Mesenchymal stem cell (in vitro differentiated cells and primary cell): ENCODE measurements at regions not wholly inside any gene's neighbourhood (a gene's known extent, or its start where the extent isn't known, plus 50 kb on each side); places are given as distances from the start of the nearest gene placed in this dataset.

Experiments used
- DNase-seq: peaks from one replicate; pipeline ENCODE4 v3.0.0-alpha.2; 2013
- H2AFZ ChIP-seq: one replicate; pipeline ENCODE4 v1.6.1; 2013; ENCODE audit warnings: low read depth, mild to moderate bottlenecking, control low read depth, inconsistent platforms, low read length, moderate library complexity
- H2AK5ac ChIP-seq: 2 replicates; pipeline ENCODE4 v1.6.1; 2013; ENCODE audit warnings: low read length, moderate library complexity, mild to moderate bottlenecking, inconsistent platforms; ENCODE audit not compliant: severe bottlenecking
- H2BK120ac ChIP-seq: one replicate; pipeline ENCODE4 v1.6.1; 2013; ENCODE audit warnings: low read depth, mild to moderate bottlenecking, inconsistent platforms, low read length, moderate library complexity
- H2BK12ac ChIP-seq, 2 experiments: one replicate each; pipeline ENCODE4 v1.6.1; 2013; ENCODE audit warnings: inconsistent platforms in 2 of 2, low read length in 2 of 2, mild to moderate bottlenecking in 2 of 2, moderate library complexity in 2 of 2, control low read depth in 1 of 2
- H2BK15ac ChIP-seq: one replicate; pipeline ENCODE4 v1.6.1; 2013; ENCODE audit warnings: mild to moderate bottlenecking, low read depth, inconsistent platforms; ENCODE audit not compliant: poor library complexity, severe bottlenecking
- H2BK5ac ChIP-seq: 2 replicates; pipeline ENCODE4 v1.6.1; 2013; ENCODE audit warnings: low read depth, mild to moderate bottlenecking, low read length, control low read depth, inconsistent platforms; ENCODE audit not compliant: poor library complexity, severe bottlenecking
- H3K14ac ChIP-seq, 2 experiments: one replicate each; pipeline ENCODE4 v1.6.1; 2013; ENCODE audit warnings: inconsistent platforms in 2 of 2, low read length in 2 of 2, control low read depth in 1 of 2, mild to moderate bottlenecking in 1 of 2, moderate library complexity in 1 of 2
- H3K18ac ChIP-seq, 2 experiments: one replicate each; pipeline ENCODE4 v1.6.1; 2013; ENCODE audit warnings: inconsistent platforms in 2 of 2, low read length in 2 of 2, control low read depth in 1 of 2, low read depth in 1 of 2, mild to moderate bottlenecking in 1 of 2
- H3K23ac ChIP-seq, 2 experiments: one replicate each; pipeline ENCODE4 v1.6.1; 2013; ENCODE audit warnings: inconsistent platforms in 2 of 2, low read length in 2 of 2, mild to moderate bottlenecking in 2 of 2, moderate library complexity in 2 of 2, control low read depth in 1 of 2
- H3K27ac ChIP-seq: 2 replicates; pipeline ENCODE4 v1.5.1; 2013; ENCODE audit warnings: mild to moderate bottlenecking, moderate library complexity, low read length, control low read depth, inconsistent platforms; ENCODE audit not compliant: poor library complexity, severe bottlenecking
- H3K27me3 ChIP-seq, 2 experiments: 2 replicates each; pipeline versions ENCODE4 v1.6.1 to v1.7.0; 2013; ENCODE audit warnings: low read length in 2 of 2, mild to moderate bottlenecking in 2 of 2, moderate library complexity in 2 of 2, control low read depth in 1 of 2, inconsistent platforms in 1 of 2; ENCODE audit not compliant: control insufficient read depth in 1 of 2, insufficient read depth in 1 of 2
- H3K36me3 ChIP-seq, 2 experiments: 2 replicates each; pipeline versions ENCODE4 v1.6.1 to v1.7.0; 2013; ENCODE audit warnings: low read length in 2 of 2, control low read depth in 1 of 2, inconsistent platforms in 1 of 2, low read depth in 1 of 2, mild to moderate bottlenecking in 1 of 2; ENCODE audit not compliant: insufficient read depth in 2 of 2, control insufficient read depth in 1 of 2
- H3K4ac ChIP-seq, 2 experiments: one replicate each; pipeline ENCODE4 v1.6.1; 2013; ENCODE audit warnings: inconsistent platforms in 2 of 2, low read length in 2 of 2, mild to moderate bottlenecking in 2 of 2, moderate library complexity in 2 of 2, control low read depth in 1 of 2, low read depth in 1 of 2
- H3K4me1 ChIP-seq: 2 replicates; pipeline ENCODE4 v1.6.1; 2013; ENCODE audit warnings: low read depth, low read length, control low read depth; ENCODE audit not compliant: control insufficient read depth, insufficient read depth
- H3K4me2 ChIP-seq: 2 replicates; pipeline ENCODE4 v1.6.1; 2013; ENCODE audit warnings: low read length, mild to moderate bottlenecking, inconsistent platforms; ENCODE audit not compliant: poor library complexity, severe bottlenecking
- H3K4me3 ChIP-seq, 2 experiments: 2 replicates each; pipeline versions ENCODE4 v1.5.1 to v1.7.0; 2013; ENCODE audit warnings: low read length in 2 of 2, mild to moderate bottlenecking in 2 of 2, control low read depth in 1 of 2, low read depth in 1 of 2; ENCODE audit not compliant: insufficient read depth in 1 of 2
- H3K79me1 ChIP-seq: replicated peaks from 2 replicates; pipeline ENCODE4 v1.6.1; 2013; ENCODE audit warnings: mild to moderate bottlenecking, control low read depth, low read length, inconsistent platforms; ENCODE audit not compliant: poor library complexity, severe bottlenecking
- H3K9ac ChIP-seq: 2 replicates; pipeline ENCODE4 v1.7.0; 2013; ENCODE audit warnings: mild to moderate bottlenecking, low read length, moderate library complexity
- H3K9me3 ChIP-seq: 2 replicates; pipeline ENCODE4 v1.7.0; 2013; ENCODE audit warnings: mild to moderate bottlenecking, low read length; ENCODE audit not compliant: control insufficient read depth
- H4K8ac ChIP-seq: one replicate; pipeline ENCODE4 v1.6.1; 2013; ENCODE audit warnings: inconsistent platforms, mild to moderate bottlenecking, low read length, moderate library complexity
- H4K91ac ChIP-seq: one replicate; pipeline ENCODE4 v1.6.1; 2013; ENCODE audit warnings: mild to moderate bottlenecking, low read length, inconsistent platforms
- WGBS: methylation state at CpG from one replicate; pipeline ENCODE4 v1.1.7; 2013; ENCODE audit warnings: mixed read lengths; 5-methylcytosine and 5-hydroxymethylcytosine counted together

DNA sequence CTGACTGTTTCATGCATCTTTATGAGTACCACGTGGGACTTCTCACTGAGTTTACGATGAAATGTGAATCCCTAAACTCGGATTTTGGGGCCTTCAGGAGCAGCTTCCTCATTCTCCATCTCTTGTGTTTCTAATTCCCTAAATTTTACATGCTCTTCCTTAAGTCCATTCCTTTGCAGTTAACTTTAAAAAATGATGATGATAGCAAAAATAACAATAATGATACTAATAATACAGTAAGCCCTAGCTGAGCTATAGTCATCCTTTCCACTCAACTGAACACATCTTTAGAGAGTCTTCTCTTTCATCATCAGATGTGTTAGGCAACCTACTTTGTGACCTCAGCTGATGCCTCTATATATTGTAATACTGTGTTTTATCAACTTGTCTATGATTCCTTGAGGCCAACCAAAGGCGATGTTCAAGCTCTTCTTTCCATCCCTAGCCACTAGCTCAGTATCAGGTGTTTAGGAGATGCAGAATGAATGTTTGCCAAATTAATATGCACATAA lies 1196.4 kb downstream of the VRK1 start:
- no peak overlapping the region for H3K4ac ChIP-seq
- no peak overlapping the region for H2AK5ac ChIP-seq
- no peak overlapping the region for H3K4me2 ChIP-seq
- no peak for DNase-seq
- no peak overlapping the region for H3K27ac ChIP-seq
- no peaks in the 10 kb centered on the region for H3K27me3 ChIP-seq
- H3K4me1 ChIP-seq: no peaks in the 10 kb centered on the region
- H3K14ac ChIP-seq: no peak overlapping the region
- no peak overlapping the region for H3K9ac ChIP-seq
- no peak overlapping the region for H3K18ac ChIP-seq
- no peak overlapping the region for H3K4me3 ChIP-seq
- no peak overlapping the region for H2AFZ ChIP-seq
- WGBS: 57% methylated on average over 3 of the region's 4 CpGs
- no peaks in the 10 kb centered on the region for H3K9me3 ChIP-seq
- no peak overlapping the region for H2BK12ac ChIP-seq
- H2BK120ac ChIP-seq: no peak overlapping the region
- H3K23ac ChIP-seq: no peak overlapping the region
- no peaks in the 10 kb centered on the region for H3K79me1 ChIP-seq
- H2BK15ac ChIP-seq: no peak overlapping the region
- no peak overlapping the region for H4K91ac ChIP-seq
- H4K8ac ChIP-seq: no peak overlapping the region
- no peak overlapping the region for H2BK5ac ChIP-seq
- no peaks in the 10 kb centered on the region for H3K36me3 ChIP-seq

DNA sequence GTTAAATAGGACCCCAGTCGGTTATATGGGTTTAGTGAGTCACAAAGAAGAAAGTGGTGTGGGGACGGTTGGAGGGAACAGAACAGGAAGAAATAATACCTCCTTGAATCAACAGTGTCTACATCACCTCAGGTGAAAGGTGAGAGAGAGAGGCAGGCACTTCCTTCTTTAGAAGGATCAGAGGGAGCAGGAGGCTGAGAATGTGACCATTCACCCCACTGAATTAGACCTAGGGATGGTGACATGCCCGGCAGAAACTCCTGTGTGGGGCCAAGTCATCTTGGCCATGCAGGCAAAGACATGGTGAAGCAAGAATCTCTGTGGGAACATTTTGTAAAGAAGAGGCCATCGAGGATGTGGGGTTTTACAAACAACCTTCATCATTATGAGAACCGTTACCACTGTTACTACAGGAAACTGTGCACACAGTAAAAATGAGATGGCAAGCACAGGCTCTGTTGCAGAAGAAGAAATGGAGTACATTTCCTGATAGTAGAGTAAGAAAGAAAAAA lies 1196.9 kb downstream of the VRK1 start:
- no peaks in the 10 kb centered on the region for H3K36me3 ChIP-seq
- H3K23ac ChIP-seq: no peak overlapping the region
- H3K18ac ChIP-seq: no peak overlapping the region
- no peak overlapping the region for H2BK15ac ChIP-seq
- no peaks in the 10 kb centered on the region for H3K79me1 ChIP-seq
- no peak overlapping the region for H3K4ac ChIP-seq
- H4K91ac ChIP-seq: no peak overlapping the region
- no peak overlapping the region for H2AFZ ChIP-seq
- WGBS: 78% methylated on average over 4 of the region's 5 CpGs
- H3K4me3 ChIP-seq: no peak overlapping the region
- no peak overlapping the region for H3K9ac ChIP-seq
- H3K4me1 ChIP-seq: no peaks in the 10 kb centered on the region
- H3K27me3 ChIP-seq: no peaks in the 10 kb centered on the region
- no peak overlapping the region for H3K27ac ChIP-seq
- no peak overlapping the region for H2BK12ac ChIP-seq
- DNase-seq: no peak
- H2BK5ac ChIP-seq: no peak overlapping the region
- no peak overlapping the region for H4K8ac ChIP-seq
- H2AK5ac ChIP-seq: no peak overlapping the region
- no peak overlapping the region for H3K14ac ChIP-seq
- H3K4me2 ChIP-seq: no peak overlapping the region
- no peak overlapping the region for H2BK120ac ChIP-seq
- H3K9me3 ChIP-seq: no peaks in the 10 kb centered on the region

DNA sequence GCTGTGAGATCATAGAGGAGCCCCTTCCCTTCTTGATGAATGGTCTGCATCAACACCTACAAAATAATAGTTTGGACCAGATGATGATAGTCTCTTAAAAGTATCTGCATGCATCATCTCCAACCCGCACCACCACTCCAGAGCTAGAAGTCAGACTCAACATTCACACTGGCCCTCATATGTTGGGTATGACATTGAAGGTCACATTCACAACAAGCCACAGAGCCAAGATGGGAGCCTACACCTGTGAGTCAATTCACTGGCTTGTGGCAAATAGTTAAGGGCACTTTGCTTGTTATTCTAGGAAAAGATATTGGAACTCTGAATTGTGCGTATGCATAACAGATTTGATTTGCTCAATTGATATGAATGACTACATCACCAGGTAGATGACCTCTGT lies 1197.9 kb downstream of the VRK1 start:
- Histone ChIP-seq H2BK5ac (no peak overlapping the region), H3K4me2 (no peak overlapping the region), H2BK120ac (no peak overlapping the region), H2AFZ (no peak overlapping the region), H3K4me1 (no peaks in the 10 kb centered on the region), H2BK12ac (no peak overlapping the region), H3K9ac (no peak overlapping the region), H4K91ac (no peak overlapping the region), H3K9me3 (no peaks in the 10 kb centered on the region), H4K8ac (no peak overlapping the region), H3K14ac (no peak overlapping the region), H3K4me3 (no peak overlapping the region), H3K79me1 (no peaks in the 10 kb centered on the region), H3K27ac (no peak overlapping the region), H3K18ac (no peak overlapping the region), H3K27me3 (no peaks in the 10 kb centered on the region), H3K23ac (no peak overlapping the region), H3K36me3 (no peaks in the 10 kb centered on the region), H2AK5ac (no peak overlapping the region), H3K4ac (no peak overlapping the region), H2BK15ac (no peak overlapping the region)
- 92% methylated on average over 2 of the region's 2 CpGs for WGBS
- DNase-seq: no peak

DNA sequence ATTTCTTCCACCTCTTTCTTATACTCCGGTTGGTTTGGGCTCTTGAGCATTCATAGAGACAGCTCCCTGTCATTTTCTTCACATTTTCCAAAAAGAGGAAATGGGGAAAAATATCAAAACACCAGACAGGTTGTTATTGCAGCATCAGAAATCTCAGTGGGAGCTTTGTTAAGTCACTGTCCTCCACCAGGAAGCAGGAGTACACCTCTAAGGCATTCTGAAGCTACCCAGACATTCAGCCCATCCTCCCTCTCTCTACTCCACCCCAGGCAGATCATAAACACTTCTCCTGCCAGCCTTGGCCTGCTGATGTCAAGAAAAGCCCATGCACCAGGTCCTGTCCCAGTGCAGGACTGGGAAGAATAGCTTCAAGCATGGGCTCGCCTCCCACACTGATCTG lies 1198.3 kb downstream of the VRK1 start:
- Histone ChIP-seq H3K4me2 (no peak overlapping the region), H3K18ac (no peak overlapping the region), H3K4me3 (no peak overlapping the region), H4K8ac (no peak overlapping the region), H3K23ac (no peak overlapping the region), H3K27ac (no peak overlapping the region), H3K9me3 (no peaks in the 10 kb centered on the region), H3K9ac (no peak overlapping the region), H4K91ac (no peak overlapping the region), H3K79me1 (no peaks in the 10 kb centered on the region), H2BK5ac (no peak overlapping the region), H2BK15ac (no peak overlapping the region), H2BK120ac (no peak overlapping the region), H2AFZ (no peak overlapping the region), H2AK5ac (no peak overlapping the region), H3K14ac (no peak overlapping the region), H3K4me1 (no peaks in the 10 kb centered on the region), H3K36me3 (no peaks in the 10 kb centered on the region), H3K27me3 (no peaks in the 10 kb centered on the region), H2BK12ac (no peak overlapping the region), H3K4ac (no peak overlapping the region)
- DNase-seq: no peak
- WGBS: 61% methylated on average over 2 of the region's 2 CpGs
